ENCODE measurements at regions not wholly inside any gene's neighbourhood (a gene's known extent, or its start where the extent isn't known, plus 50 kb on each side); places are given as distances from the start of the nearest gene placed in this dataset.

DNA sequence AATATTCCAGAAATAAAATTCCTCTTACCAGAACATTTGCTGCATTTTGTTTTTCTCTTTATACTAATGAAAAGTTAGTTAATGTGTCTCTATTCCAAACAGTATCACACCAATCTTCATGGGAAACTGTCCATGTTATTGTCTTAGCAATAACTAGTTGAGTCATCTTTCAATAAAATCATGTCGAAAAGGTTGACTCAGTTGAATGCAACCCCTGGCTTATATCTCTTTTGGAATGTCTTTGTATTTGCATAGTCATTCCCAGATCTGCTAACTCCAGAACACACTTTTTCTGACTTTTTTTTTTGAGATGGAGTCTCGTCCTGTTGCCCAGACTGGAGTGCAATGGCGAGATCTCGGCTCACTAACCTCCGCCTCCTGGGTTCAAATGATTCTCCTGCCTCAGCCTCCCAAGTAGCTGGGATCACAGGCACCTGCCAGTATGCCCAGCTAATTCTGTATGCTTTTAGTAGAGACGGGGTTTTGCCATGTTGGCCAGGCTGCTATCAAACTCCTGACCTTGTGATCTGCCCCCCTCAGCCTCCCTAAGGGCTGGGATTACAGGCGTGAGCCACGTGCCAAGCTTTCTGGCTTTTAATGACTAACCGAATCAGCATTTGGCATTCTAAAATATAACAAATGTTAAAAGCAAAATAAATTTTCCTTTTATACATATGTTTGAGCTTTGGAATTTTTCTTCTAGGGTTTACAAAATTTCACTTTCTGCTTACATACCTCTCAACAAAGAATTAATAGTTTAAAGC is 133.2 kb upstream of the GULP1 start:
- DNase-seq, result no peak

DNA sequence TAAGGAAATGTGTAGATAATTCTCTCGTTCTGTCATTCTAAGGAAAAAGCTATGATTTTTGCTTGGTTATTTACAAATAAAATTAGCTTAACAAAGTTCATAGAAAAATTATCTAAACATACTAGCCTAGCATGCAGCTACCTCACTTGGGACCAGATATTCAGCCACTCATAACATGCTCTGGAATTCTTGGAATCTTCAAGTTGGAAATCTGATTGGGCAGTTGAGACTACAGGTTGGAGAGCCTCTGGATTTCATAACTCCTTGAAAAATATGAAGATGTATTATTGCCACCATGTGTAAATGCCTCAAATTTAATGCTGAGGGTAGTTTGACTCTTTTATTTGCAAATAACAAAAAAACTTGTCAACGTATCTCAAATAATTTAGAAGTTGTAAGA is 132.2 kb upstream of the GULP1 start:
- no peak for DNase-seq

DNA sequence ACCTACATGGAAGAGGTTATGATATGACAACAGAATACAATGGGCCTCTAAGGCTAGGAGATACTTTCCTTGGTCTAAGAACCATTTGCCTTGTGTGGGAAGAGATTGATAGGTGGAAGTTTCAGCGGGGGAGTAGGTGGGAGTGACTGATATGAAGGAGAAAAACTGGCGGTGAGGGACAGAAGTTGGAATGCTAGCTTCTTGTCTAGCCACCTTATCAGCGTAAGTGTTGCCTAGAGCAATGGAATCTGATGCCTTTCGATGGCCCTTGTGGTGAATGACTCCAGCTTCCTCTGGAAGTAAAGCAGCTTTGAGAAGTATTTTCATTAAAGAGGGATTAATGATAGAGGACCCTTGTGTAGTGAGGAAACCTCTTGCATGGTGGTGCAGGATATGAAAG is 121.3 kb upstream of the GULP1 start:
- DNase-seq, result no peak

GRCh38 chr2:188176620-188177019 is 115.1 kb upstream of the GULP1 start:
- no peak for DNase-seq

DNA sequence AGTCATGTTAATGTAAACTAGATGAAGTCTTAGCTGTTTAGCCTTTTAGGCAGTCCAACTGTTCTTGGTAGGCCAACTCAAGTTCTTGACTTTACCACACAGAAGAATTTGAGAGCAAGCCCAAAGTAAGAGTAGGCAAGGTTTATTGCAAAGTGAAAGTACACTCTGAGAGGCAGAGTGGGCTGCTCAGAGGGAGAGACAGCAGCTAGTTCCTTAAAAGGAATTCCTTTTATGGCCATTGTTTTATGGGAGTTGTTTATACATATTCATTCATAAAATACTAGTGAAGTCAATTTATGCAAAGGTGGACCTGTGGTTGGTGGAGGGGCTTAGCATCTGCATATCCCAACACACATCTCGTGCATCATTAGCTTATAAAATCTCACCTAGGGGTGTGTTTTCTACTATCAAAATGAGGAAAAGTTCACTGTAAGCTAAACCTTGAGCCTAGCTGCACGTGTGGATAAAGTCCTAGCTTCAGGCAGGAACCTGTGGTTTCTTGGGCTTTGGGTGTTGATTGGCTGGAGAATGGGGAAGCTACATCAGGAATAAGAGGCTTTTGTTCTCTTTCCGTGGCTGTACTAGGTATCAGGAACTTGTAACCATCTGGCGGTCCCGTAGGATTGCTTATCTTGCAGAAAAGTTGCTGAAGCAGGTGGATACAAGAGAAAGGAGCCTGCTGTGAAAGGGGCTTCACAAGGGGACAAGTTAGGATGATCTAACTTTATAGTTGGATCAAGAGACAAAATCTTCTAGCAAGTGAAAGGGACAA is 110.4 kb upstream of the GULP1 start:
- DNase-seq, result peak; percentile 36

GRCh38 chr2:188181884-188182283 is 109.8 kb upstream of the GULP1 start:
- DNase-seq, result no peak

DNA sequence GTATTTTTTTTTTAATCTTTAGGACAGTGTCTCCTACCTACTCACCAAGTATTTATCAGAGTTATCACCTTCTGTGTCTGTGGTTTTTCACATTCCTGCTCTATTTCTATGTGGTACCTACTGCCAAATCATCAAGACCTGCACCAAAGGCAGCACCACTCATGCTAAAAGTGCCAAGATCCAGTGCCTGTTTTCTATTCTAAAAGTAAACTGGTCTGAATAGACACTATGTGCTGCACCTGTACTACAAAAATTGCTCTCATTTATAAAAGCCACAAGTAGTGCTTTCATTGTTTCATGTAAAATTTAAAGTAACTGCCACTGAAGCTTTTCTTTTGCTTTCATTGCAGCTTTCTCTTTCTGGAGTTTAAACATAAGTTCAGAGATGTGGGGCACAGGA is 103.9 kb upstream of the GULP1 start:
- no peak for DNase-seq

DNA sequence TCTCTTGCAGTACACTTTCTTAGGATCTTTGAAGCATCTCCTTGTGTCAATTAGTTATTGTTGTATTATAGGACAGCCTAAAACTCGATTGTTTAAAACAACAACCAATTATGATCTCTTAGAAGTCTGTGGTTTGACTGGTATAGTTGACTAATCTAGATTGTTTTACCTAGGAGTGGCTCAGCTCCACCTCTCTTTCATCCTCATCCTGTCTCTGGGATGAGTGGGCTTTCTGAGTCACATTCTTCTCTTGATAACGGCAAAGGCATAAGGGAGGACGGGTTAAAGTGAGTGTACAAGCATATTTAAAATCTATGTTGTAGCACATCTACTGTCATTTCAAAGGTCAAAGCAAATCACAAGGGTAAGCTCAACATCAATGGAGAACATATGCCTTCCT is 102.3 kb upstream of the GULP1 start:
- no peak for DNase-seq

DNA sequence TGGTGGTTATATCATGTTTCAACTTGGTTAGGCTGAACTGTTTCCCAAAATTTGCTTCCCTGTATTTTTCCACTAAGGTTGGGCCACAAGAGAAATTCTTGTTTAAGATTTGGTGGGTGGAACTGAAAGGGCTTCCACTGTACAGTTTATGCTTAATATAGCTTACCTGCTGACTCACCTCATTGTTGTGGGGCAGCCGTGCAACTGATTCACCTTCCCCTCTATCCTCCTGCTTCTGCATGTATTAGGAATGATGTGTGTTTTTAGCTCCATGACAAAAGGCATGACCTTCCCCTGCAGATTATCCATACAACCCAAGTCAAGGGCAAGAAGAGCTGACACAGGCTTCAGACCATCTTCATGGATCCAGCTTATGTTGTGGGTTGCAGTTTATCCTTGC is 98.4 kb upstream of the GULP1 start:
- DNase-seq, result no peak

GRCh38 chr2:188196343-188197008 is 95.2 kb upstream of the GULP1 start:
- DNase-seq, result no peak

DNA sequence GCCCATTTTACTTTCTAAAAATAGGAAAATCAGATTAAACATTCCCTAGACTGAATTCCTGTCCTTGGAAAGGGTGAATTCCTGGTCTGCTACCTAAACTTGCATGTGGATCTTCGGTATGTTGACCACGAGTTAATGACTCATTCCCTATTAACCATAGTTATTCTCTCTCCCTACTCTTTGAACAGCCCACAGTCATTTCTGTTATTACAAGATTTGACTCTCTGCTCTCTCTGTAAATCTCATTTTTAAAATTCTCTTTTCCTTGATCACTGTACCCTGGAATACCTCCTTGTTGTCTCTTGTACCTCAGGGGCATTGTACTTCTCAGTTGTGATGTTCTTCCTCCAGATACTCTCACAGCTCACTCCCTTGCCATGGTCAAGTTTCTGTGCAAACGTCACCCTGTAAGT is 92.0 kb upstream of the GULP1 start:
- no peak for DNase-seq

DNA sequence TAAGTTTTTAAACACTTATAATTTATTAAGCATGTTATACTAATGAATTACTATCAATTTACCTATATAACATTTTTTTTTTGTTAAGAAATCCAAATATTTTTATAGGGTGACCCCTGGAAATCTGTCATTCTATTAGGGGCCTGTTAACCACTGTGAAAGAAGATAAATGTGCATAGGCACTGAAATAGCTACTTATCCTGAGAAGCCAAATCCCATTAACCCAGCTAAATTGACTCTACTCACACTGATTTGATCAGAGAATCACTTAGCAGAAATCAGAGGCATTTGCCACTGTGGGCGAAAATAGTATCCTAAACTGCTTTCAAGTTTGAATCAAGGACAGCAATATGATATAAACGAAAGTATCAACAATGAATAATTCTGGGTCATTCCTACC is 90.0 kb upstream of the GULP1 start:
- DNase-seq, result no peak

- no peak for DNase-seq
These were observed 88.9 kb upstream of the GULP1 start for GRCh38 chr2:188202777-188203176.

- DNase-seq, result no peak
These were observed 87.9 kb upstream of the GULP1 start for GRCh38 chr2:188203776-188204175.

- no peak for DNase-seq
These were observed 86.8 kb upstream of the GULP1 start for GRCh38 chr2:188204824-188205223.

- no peak for DNase-seq
These were observed 84.1 kb upstream of the GULP1 start for GRCh38 chr2:188207554-188207953.

DNA sequence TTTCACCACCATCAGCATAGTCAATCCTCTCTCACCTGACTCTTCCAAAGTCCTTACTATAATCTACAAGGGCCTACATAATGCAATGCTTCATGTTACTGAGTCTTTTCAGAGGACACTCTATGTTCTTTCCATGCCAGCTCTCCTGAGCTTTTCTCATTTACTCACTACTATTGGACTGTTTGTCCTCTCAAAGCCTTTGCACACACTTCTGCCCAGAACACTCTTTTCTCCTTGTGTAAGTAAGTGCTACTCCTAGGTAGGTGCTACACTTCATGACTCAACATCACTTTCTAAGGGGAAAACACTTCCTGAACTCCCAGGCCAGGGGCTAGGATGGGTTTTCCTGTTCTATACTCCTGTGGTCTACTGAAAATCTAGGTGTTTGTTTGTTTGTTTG is 82.5 kb upstream of the GULP1 start:
- DNase-seq, result no peak

GRCh38 chr2:188217264-188217663 is 74.4 kb upstream of the GULP1 start:
- DNase-seq, result no peak

DNA sequence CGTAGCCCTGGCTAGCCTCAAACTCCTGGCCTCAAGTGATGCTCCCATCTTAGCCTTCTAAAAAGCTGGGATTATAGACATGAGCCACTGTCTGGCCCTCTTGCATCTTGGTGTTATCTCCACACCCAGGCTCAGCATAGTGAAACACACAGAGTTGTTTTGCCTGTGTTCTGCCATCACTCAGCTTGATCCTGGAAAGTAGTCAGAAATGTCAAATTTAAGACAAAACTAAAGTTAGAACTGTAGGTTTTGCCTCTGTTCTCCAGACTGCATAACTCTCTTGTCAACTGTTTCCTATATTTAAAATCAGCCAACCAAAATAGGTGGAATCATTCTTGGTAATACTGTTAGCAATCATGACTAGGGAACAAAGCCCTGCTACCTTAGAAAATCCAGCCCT is 72.1 kb upstream of the GULP1 start:
- DNase-seq, result no peak

DNA sequence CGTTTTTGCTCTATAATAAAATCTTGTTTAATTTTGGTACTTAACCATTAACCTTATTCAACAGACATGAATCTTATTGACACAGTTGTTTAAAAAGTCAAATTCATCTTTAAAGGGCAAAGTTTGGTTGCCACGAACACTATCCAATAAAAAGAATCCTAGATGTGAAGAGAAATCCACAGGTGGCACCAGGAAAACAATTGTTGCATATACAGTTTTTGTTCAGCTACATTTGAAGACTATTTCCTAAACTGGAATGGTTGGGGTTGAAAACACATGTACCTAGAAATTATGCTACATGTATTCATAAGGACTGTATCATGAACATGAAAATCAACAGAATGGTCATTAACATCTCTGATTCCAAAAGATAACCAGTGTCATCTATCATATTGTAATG is 71.1 kb upstream of the GULP1 start:
- no peak for DNase-seq

- DNase-seq, result no peak
These were observed 64.0 kb upstream of the GULP1 start for GRCh38 chr2:188227713-188228112.

- DNase-seq, result no peak
These were observed 56.3 kb upstream of the GULP1 start for GRCh38 chr2:188235364-188235763.

DNA sequence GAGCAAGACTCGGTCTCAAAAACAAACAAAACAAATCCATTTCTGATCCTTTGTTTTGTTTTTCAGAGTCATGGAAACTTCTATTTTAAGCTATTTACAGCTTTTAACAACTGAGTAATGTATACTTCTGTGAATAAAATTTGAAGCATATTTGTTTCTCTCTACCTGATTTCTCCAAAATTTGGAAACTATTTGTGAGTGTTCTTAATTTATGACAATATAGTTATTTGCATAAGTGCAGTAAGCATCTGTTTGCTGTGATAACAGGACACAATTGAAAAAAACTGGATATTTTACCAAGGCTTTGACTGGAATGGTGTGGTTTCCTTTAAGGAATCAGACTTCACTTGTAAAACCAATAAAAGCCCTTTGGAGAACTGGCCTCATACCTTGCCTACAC is 53.3 kb upstream of the GULP1 start:
- DNase-seq, result no peak
